WTC11 (cell line): ENCODE measurements at regions not wholly inside any gene's neighbourhood (a gene's known extent, or its start where the extent isn't known, plus 50 kb on each side); places are given as distances from the start of the nearest gene placed in this dataset.

Experiments
- ATAC-seq: fragments of 200-7000 bp; cut with Tn5 transposase; 2 replicates; pipeline ENCODE4 v1.10.0; 2021; ENCODE audit warnings: mild to moderate bottlenecking, moderate library complexity
- CTCF ChIA-PET: fragments of 300-600 bp; sonication (Branson Sonifier 250); formaldehyde crosslinking; loops from one replicate; lab custom pipeline; 2021; ENCODE audit warnings: antibody characterized with exemption; lab: Charles Lee
- POLR2A ChIA-PET: fragments of 350-600 bp; sonication (Branson Sonifier 250); formaldehyde crosslinking; loops from one replicate; lab custom pipeline; 2021; ENCODE audit warnings: antibody characterized with exemption; lab: Charles Lee
- DNase-seq: peaks from one replicate; pipeline ENCODE4 v3.0.0; 2021; ENCODE audit warnings: low spot score
- H3K27ac Mint-ChIP-seq: 2 replicates; pipeline ENCODE4 v1.8.0; 2021; ENCODE audit warnings: mixed read lengths
- H3K27me3 Mint-ChIP-seq: 2 replicates; pipeline ENCODE4 v1.8.0; 2021; ENCODE audit warnings: low read depth, mild to moderate bottlenecking, moderate library complexity, mixed read lengths
- H3K36me3 Mint-ChIP-seq: 2 replicates; pipeline ENCODE4 v1.8.0; 2021; ENCODE audit warnings: mixed read lengths
- H3K4me1 Mint-ChIP-seq: 2 replicates; pipeline ENCODE4 v1.8.0; 2022; ENCODE audit warnings: mixed read lengths
- H3K4me3 Mint-ChIP-seq: 2 replicates; pipeline ENCODE4 v1.8.0; 2021; ENCODE audit warnings: mild to moderate bottlenecking, moderate library complexity, mixed read lengths
- H3K9me3 Mint-ChIP-seq: 2 replicates; pipeline ENCODE4 v1.8.0; 2021; ENCODE audit warnings: mixed read lengths
- ATF3 ChIP-seq: sonication (generic); formaldehyde crosslinking; conservative IDR thresholded peaks from 2 replicates; pipeline ENCODE4 v1.8.1; 2022; ENCODE audit warnings: mild to moderate bottlenecking, missing genetic modification reagents
- ATF6 ChIP-seq: sonication (generic); formaldehyde crosslinking; IDR thresholded peaks from 2 replicates; pipeline ENCODE4 v1.8.1; 2023; ENCODE audit warnings: mild to moderate bottlenecking, missing genetic modification reagents
- HMGXB4 ChIP-seq: sonication (generic); formaldehyde crosslinking; IDR thresholded peaks from 2 replicates; pipeline ENCODE4 v1.8.1; 2023; ENCODE audit warnings: mild to moderate bottlenecking, moderate library complexity, missing genetic modification reagents
- IRF1 ChIP-seq: sonication (generic); formaldehyde crosslinking; IDR thresholded peaks from 2 replicates; pipeline ENCODE4 v1.8.0; 2023; ENCODE audit warnings: missing genetic modification reagents
- IRF2 ChIP-seq: sonication (generic); formaldehyde crosslinking; IDR thresholded peaks from 2 replicates; pipeline ENCODE4 v1.8.0; 2022; ENCODE audit warnings: low read depth, missing genetic modification reagents, borderline replicate concordance
- MXD4 ChIP-seq: fragments of 250-450 bp; sonication (Bioruptor Pico); IDR thresholded peaks from 2 replicates; pipeline ENCODE4 v1.8.0; 2021; ENCODE audit warnings: mild to moderate bottlenecking, moderate library complexity, borderline replicate concordance
- NFYB ChIP-seq: sonication (generic); formaldehyde crosslinking; conservative IDR thresholded peaks from 2 replicates; pipeline ENCODE4 v1.8.0; 2022; ENCODE audit warnings: low read depth, missing genetic modification reagents
- NR2C2 ChIP-seq: sonication (generic); formaldehyde crosslinking; IDR thresholded peaks from 2 replicates; pipeline ENCODE4 v1.8.0; 2022; ENCODE audit warnings: mild to moderate bottlenecking, missing genetic modification reagents
- ZNF232 ChIP-seq: sonication (generic); formaldehyde crosslinking; IDR thresholded peaks from 2 replicates; pipeline ENCODE4 v1.8.0; 2022; ENCODE audit warnings: mild to moderate bottlenecking, missing genetic modification reagents
- ZNF281 ChIP-seq: sonication (generic); formaldehyde crosslinking; IDR thresholded peaks from 2 replicates; pipeline ENCODE4 v1.8.0; 2023; ENCODE audit warnings: mild to moderate bottlenecking, missing genetic modification reagents
- ZSCAN18 ChIP-seq: fragments of 250-450 bp; sonication (Bioruptor Pico); IDR thresholded peaks from 2 replicates; pipeline ENCODE4 v2.1.2; 2022; ENCODE audit warnings: mild to moderate bottlenecking, moderate library complexity
- TF ChIP-seq, protein P1 (sequence below): fragments of 250-450 bp; sonication (Bioruptor Pico); conservative IDR thresholded peaks from 2 replicates; pipeline ENCODE4 v1.9.0; 2021; ENCODE audit warnings: mild to moderate bottlenecking
- TF ChIP-seq, protein P2 (sequence below): sonication (generic); formaldehyde crosslinking; conservative IDR thresholded peaks from 2 replicates; pipeline ENCODE4 v1.8.1; 2023; ENCODE audit warnings: mild to moderate bottlenecking, low read depth, missing genetic modification reagents, moderate library complexity
- TF ChIP-seq, protein P3 (sequence below): sonication (generic); formaldehyde crosslinking; IDR thresholded peaks from 2 replicates; pipeline ENCODE4 v1.8.1; 2023; ENCODE audit warnings: mild to moderate bottlenecking, missing genetic modification reagents

- Mint-ChIP-seq H3K4me1 (peaks cover 23% of the 10 kb centered on the region), H3K27ac (no peak overlapping the region), H3K27me3 (peaks cover 7% of the 10 kb centered on the region), H3K36me3 (no peaks in the 10 kb centered on the region), H3K4me3 (no peak overlapping the region), H3K9me3 (peaks cover 7% of the 10 kb centered on the region; the same call in 1 of the 2 replicates)
- TF ChIP-seq NFYB (CRISPR knock-in tag) (no peak), HMGXB4 (no peak), IRF1 (CRISPR knock-in tag) (no peak), IRF2 (CRISPR knock-in tag) (no peak), ZNF232 (CRISPR knock-in tag) (no peak), ZNF281 (no peak)
- TF ChIP-seq, protein P1, sequence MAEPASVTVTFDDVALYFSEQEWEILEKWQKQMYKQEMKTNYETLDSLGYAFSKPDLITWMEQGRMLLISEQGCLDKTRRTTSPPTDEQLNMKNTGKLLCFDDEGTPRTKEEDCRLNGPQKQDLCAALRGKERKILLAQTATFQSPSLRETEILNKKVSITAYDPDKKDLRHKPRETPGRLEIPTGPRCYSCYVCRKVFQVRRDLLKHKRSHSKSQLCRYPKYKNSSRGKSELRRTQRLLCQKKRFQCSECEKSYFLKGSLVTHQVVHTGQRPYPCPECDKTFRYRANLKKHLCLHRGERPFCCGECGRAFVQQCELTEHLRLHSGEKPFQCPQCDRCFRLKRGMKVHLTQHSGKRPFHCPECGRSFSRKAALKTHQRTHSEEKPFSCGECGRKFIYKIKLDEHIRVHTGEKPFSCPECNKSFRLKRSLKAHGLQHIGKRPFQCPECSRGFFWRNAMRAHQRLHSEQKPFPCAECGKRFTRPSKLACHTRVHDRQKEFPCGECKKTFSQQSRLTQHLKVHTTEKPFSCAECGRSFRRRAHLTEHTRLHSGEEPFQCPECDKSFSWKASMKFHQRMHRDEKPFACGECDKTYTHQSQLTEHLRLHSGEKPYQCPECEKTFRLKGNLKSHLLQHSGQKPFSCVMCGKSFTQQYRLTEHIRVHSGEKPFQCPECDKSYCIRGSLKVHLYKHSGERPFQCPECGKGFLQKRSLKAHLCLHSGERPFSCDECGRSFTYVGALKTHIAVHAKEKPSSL (CRISPR knock-in tag): no peak
- CTCF ChIA-PET: no interaction called here
- DNase-seq: no peak
- ATAC-seq: no peak
- POLR2A ChIA-PET: no interaction called here
These were observed 65.5 kb upstream of the SIX2 start for GRCh38 chr2:45074713-45075112.

- DNase-seq: no peak
- no peak overlapping the region for H3K4me3 Mint-ChIP-seq
- no peak for ATAC-seq
- H3K27me3 Mint-ChIP-seq: peaks cover 7% of the 10 kb centered on the region
- POLR2A ChIA-PET: no interaction called here
- H3K36me3 Mint-ChIP-seq: no peaks in the 10 kb centered on the region
- no peak overlapping the region for H3K27ac Mint-ChIP-seq
- H3K9me3 Mint-ChIP-seq: peaks cover 7% of the 10 kb centered on the region; the same call in 1 of the 2 replicates
- peaks cover 38% of the 10 kb centered on the region for H3K4me1 Mint-ChIP-seq
- CTCF ChIA-PET: no interaction called here
- TF ChIP-seq ATF6 (no peak), NR2C2 (CRISPR knock-in tag) (no peak), ZNF281 (no peak), ATF3 (CRISPR knock-in tag) (no peak), ZSCAN18 (CRISPR knock-in tag) (no peak), MXD4 (CRISPR knock-in tag) (no peak)
- TF ChIP-seq, protein P2, sequence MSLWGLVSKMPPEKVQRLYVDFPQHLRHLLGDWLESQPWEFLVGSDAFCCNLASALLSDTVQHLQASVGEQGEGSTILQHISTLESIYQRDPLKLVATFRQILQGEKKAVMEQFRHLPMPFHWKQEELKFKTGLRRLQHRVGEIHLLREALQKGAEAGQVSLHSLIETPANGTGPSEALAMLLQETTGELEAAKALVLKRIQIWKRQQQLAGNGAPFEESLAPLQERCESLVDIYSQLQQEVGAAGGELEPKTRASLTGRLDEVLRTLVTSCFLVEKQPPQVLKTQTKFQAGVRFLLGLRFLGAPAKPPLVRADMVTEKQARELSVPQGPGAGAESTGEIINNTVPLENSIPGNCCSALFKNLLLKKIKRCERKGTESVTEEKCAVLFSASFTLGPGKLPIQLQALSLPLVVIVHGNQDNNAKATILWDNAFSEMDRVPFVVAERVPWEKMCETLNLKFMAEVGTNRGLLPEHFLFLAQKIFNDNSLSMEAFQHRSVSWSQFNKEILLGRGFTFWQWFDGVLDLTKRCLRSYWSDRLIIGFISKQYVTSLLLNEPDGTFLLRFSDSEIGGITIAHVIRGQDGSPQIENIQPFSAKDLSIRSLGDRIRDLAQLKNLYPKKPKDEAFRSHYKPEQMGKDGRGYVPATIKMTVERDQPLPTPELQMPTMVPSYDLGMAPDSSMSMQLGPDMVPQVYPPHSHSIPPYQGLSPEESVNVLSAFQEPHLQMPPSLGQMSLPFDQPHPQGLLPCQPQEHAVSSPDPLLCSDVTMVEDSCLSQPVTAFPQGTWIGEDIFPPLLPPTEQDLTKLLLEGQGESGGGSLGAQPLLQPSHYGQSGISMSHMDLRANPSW (CRISPR knock-in tag): no peak
- TF ChIP-seq, protein P3, sequence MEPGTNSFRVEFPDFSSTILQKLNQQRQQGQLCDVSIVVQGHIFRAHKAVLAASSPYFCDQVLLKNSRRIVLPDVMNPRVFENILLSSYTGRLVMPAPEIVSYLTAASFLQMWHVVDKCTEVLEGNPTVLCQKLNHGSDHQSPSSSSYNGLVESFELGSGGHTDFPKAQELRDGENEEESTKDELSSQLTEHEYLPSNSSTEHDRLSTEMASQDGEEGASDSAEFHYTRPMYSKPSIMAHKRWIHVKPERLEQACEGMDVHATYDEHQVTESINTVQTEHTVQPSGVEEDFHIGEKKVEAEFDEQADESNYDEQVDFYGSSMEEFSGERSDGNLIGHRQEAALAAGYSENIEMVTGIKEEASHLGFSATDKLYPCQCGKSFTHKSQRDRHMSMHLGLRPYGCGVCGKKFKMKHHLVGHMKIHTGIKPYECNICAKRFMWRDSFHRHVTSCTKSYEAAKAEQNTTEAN (CRISPR knock-in tag): no peak
These were observed 63.6 kb upstream of the SIX2 start for GRCh38 chr2:45072862-45073237.
